GM20431 (cell line): ENCODE measurements at regions not wholly inside any gene's neighbourhood (a gene's known extent, or its start where the extent isn't known, plus 50 kb on each side); places are given as distances from the start of the nearest gene placed in this dataset.

ENCODE experiments used
- in situ Hi-C: fragments of 300-500 bp; cut with MseI, MboI; formaldehyde crosslinking; loops from one replicate; pipeline ENCODE4 v1.15.0; 2020; ENCODE audit warnings: low sequenced_read_pairs; ENCODE audit not compliant: unreplicated experiment

DNA sequence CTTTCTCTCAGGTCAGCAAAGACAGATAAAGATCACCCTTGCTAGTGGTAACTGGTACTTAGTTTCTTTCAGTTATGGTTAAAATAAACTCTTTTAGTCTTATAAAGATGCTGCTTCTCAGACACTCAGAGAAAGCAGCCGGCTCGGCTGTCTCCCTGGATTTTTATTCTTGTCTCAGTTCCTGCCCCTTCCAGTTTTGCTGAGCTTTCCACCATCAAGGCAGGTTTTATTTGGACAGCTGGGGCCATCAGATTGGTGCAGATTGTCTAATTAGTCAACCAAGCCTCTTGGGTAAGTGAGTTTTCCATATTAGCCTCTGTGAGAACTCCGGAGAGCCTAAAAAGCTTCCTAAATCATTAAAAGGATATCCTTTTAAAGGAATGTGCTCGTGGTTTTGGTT, 130.8 kb upstream of the BMP4 start:
- in situ Hi-C loops, result no loop called here

DNA sequence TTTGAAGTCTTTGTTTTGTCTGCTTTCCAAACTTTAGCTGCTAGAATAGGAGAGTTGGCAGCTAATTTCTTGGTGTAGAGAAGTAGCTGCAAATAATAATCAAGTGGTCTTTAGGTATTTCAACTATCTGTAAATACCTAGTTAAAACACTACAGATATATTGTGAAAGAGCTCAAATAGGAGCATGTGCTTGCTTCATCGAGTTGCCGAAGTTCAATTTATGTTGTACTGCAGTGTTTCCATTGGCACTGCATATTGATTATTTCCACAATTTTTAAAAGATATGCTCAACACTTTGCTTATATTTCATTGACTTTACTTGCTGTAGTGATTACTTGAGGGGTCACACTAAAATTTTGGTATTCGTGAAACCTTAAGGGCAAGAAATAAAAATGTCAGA, 131.6 kb upstream of the BMP4 start:
- in situ Hi-C loops, result no loop called here

DNA sequence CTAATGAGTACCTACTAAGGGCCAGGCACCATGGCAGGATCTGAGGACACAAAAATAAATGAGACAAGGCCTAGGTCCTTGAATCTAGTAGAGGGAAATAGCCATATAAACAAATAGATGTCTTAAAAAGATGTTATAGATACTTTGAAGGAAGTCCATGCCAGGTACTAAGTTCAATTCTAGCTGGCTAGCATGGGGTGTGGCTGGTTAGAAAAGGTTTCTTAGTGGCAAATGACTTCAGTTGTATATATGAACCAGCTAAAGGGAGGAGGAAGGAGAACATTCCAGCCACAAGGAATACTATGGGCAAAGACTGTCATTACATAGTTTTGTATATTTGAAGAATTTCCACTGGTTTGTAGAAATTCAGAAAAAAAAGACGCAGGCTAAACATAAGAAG, 133.6 kb upstream of the BMP4 start:
- in situ Hi-C loops, result no loop called here

DNA sequence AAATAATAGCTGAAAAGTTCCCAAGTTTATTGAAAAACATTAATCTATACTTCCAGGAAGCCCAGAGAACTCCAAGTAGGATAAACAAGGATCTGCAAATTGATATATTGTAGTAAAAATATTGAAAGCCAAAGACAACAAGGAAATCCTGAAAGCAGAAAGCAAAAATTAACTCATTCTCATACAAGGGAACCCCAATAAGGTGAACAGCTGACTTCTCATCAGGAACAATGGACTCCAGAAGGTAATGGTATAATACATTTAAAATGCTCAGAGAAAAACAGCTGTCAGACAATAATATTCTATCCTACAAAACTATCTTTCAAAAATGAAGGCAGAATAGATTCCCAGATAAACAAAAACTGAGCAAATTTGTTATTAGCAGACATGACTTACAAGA, 138.1 kb upstream of the BMP4 start:
- in situ Hi-C loops, result no loop called here

DNA sequence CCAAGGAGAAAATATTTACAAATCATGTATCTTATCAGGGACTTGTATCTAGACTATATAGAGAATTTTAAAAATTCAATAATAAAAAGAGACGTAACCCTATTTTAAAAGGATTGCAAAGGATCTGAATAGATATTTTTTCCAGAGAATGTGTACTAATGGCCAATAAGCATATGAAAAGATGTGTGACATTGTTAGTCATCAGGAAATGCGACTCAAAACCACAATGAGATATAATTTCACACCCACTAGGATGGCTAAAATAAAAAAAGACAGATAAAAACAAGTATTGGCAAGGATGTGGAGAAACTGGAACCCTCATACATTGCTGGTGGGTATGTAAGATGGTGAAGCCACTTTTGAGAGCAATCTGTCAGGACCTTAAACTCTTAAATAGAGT, 141.9 kb upstream of the BMP4 start:
- in situ Hi-C loops, result no loop called here

DNA sequence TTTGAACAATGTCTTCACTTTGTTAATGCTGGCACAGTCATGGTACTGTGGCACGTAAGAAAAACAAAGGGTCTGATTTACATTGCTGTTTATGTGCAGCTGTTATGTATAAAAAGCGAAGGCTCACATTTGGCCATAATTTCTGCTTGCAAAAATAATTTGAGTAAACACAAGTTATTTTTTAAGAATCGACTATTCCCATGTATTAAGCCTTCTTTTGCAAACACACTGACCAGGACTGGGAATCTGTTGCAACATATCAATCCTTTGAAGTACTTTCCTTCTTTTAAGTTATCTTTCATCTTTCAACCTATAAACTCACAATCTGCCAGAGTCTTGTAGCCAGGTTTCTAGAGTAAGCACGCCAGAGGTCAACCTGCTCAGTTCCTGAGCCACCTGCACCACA, 145.4 kb upstream of the BMP4 start:
- in situ Hi-C loops, result no loop called here

DNA sequence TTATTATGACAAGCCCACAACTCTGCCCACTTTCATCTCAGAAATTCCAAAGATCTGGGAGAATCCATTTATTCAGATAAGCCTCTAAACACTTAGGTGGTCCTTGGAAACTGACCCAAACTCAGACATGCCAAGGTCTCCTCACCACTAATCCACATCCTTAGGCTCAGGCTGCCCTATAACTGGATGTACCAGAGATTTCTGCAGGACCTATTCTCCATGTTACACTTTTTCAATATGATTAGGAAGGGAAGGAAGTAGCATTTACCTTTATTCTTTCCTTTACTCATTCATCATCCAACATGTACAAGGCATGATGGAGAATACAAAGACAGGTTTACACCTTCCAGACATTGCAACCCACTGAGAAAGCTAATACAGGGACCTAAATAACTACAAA, 145.9 kb upstream of the BMP4 start:
- in situ Hi-C loops, result no loop called here

DNA sequence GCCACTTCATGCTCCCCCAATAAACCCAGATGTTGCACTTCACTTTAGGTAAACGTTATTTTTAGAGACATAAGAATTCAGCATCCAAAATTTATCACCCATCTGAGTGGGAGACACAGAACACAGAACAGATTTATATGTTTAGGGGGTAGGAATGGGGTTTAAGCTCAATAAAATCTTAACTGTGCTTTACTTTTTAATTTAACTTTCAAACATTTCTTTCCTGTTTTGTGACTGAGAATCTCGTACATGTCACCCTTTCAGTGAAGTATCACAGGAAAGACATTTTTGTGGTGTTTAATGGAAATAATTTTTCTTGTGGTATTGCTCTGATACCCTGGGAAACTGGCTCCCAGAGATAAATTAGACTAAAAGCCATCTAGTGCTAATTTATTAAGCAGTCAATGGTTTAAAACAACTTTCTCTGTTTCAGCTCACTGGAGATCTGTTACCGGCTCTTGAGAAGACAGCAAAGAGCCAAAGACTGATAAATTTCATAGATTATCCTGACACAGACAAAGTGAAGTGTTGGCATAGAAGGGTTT, 148.0 kb upstream of the BMP4 start:
- in situ Hi-C loops, result no loop called here

DNA sequence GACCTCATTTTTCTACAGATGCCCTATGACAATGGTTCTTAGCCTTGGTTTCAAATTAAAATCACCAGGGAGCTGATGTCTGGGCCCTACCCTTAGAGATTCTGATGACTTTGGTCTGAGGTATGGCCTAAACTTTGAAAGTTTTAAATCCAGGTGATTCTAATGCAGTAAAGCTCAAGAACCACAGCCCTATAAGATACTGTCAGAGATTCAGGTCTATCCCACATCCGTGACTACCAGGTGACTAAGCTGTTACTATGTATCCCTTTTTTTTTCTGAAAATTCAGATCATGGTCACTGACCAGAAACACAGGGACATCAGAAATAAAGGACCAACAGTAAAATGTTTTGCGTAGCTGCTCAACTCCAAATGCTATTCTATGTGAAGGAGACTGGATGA, 148.8 kb upstream of the BMP4 start:
- in situ Hi-C loops, result no loop called here

DNA sequence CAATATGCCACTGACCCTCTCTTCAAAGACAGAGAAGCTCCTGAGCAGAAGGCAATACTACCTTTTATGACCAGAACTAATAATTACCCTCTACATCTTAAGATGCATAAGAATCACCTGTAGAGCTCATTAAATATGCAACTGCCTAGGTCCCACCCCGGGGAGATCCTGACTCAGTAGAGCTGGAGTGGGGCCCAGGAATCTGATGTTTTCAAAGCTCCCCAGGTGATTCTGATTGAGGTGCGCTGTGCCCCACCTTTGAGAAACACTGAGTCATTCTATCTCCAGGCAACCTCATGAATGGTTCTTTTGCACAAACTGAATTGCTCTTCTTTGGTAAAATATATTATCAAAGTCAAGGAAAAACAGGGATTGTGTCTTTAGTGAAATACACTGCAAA, 149.3 kb upstream of the BMP4 start:
- in situ Hi-C loops, result no loop called here

DNA sequence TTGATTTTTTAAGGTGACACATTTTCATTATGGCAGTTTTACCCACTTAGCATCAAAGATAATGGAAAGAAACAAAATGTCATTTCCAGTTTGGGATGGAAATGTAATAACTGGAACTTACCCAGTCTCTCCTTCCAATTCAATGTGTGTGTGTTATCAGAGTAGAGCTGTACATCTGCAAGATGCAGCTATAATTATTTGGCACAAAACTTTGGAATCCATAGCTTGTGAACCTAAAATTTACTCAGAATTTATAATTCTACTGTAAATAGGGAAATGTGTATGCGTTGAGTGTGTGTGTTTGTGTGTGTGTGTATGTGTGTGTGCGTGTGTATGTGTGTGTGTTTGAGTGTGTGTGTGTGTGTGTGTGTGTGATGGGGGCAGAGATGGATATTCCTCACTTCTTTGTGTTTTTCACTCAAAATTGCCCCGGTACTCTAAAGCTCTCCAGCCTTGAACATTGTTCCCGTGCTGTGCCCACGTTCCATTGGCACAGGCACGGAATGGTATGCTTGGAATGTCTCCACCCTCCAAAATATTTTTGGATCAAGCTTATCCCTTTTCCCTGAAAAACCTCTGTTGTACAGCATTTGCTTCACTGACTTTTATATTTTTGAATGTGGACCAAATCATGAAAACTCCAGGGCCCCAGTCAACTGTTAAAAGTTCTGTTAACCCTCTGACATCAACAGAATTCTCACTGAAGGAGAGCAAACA, 150.2 kb upstream of the BMP4 start:
- in situ Hi-C loops, result no loop called here

DNA sequence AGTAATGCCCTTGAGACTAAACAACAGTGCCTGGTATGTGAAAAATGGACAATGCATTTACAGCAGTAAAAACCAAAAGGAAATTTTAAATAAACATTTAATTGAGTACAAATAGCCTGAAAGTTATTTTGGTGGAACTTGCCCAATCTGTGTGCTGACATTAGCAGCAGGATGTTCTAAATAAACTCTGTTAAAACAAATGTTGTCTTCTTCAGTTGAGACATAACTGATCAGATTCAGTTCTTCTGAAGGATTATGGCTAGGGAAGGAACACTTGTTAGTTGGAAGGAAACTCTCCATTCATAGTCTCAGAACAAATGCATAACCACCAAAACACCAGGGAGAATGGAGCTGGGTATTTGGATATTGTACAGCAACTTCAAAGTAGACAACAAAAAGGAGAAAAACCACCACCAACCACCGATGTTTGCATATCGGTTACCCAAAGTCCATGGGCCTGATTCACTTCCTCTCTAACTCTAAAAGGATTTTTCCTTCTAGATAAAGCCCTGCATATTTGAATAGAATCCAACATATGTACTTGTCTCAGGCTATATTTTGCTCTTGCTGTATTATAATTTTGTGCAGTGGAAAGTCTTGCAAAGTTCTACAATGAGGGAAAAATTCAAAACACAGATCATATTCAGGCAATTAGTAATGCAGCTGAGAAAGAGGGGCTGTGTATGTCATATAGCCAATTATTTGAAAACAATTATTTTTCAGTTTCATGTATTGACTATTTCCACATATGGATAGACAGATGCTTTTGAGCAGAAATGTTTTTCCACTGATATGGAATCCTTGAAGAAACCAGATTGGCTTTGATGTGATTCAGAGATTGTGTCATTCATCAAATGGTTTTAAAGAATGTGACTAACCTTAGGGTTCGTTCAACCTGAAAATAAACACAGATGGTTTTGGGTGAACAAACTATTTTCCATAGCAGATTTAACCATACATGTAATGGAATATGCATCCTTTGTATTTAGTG, 152.2 kb upstream of the BMP4 start:
- in situ Hi-C loops, result no loop called here

DNA sequence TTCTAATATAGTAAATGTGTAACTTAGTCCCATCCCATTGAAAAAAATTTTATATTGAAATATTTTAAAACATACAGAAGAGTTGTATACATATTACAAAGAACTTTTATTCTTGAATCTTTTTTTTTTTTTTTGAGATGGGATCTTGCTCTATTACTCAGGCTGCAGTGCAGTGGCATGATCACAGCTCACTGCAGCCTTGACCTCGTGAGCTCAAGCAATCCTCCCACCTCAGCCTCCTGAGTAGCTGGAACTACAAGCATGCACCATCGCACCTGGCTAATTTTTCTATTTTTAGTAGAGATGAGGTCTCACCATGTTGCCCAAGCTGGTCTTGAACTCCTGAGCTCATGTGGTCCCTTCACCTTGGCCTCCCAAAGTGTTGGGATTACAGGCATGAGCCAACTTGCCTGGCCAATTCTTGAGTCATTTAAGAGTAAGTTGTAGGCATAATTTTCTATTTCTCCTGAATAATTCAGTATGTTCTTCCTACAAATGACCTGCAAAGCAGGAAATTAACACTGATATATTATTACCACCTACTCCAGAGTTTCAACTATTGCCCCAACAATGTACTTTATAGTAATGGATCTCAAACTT, 153.0 kb upstream of the BMP4 start:
- in situ Hi-C loops, result no loop called here

DNA sequence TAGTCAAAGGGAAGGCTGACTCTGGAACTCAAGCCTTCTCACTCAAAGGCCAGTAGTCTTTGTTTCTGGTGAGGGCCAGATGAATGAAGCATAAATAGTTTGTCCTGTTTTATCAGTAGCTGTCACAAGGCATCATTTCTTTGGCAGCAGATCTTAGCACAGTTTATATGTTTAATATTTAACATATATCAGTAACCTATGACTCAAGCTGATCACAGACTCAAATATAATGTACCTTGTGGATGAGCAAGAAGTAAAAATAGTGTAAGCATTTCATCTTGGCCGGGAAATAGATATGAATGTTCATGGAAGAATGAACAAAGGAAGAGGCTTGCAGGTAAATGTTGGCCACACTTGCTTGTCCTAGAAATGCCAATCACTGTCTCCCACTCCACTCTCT, 158.3 kb upstream of the BMP4 start:
- in situ Hi-C loops, result no loop called here

DNA sequence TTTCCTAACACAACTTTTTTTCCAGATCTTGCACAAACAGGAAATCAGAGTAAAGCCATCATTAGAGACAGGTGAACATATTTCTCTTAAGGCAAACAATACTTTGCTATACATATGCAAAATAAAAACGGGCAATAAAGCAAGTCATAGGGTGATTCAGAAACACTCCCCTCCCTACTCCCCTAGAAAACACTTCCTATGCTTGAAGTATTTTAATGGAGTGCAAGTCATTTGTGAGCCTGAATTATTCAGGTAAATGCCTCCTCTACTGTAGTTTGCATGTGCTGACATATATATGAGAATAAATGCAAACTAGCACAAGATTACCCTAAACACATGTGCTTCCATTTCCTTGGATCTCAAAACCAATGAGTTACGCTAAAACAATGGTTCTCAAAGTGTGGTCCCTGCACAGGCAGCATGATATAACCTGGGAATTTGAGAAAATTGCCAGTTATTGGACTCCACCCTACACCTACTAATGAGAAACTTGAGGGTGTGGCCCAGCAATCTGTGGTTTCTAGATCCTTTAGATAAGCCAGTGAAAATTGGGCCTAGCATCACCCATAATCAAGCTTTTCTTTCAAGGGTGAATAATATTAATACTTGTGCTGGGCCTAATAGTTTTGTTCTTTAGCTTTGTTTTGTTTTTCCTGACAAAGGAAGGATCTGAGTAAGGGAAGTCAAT, 159.7 kb upstream of the BMP4 start:
- in situ Hi-C loops, result no loop called here

DNA sequence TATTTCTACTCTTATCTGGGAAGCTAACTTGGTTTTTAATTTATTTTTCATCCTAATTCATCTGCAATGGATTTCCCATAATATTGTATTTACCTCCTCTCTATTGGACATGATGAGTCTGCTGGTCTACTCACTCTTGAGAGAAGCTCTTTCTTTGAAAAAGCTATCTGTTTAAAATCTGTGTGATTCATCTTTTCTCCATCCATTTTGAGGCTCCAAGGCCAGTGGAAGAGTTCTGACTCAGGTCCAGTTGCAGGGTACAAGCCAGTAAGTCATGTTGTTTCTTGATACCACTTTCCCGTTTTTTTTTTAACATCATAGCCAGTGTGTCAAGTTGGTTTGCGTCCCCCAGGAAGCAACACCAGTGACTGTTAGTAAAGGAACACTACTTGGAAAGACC, 160.3 kb upstream of the BMP4 start:
- in situ Hi-C loops, result no loop called here

DNA sequence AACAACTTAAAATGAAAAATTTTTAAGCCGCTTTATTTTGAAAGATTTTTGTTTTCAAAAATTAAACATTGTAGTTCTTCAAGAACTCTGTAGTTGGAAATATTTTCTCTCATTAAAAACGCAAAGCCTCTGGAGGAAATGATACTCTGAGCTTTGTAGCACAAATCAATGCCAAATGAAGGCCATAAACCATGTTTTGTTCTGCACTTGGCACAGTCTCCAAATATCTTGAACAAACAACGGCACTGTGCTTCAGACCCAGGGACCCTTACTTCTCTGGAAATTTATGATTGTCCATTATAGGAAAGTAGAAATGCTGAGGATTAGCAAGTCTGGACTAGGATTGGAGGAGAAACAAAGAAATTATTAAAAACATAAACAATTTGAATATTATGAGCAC, 160.8 kb upstream of the BMP4 start:
- in situ Hi-C loops, result no loop called here

DNA sequence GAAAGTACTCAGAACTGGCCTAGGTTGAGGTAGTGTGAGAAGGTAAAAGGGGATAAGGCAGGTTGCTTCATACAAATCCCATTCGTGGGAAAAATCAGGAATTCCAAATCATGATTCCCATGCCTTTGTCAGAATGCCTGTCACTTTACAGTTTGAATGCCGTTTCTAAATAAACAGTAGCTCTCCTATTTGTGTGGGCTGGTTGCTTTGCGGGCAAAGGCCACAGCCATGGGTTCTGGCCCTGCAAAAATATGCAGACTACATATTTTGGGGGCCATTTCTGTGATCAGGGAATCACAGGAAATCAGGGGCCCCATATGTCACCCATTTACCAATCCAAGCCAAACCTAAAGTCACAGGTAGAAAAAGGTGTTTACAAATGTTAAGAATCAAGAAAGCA, 161.3 kb upstream of the BMP4 start:
- in situ Hi-C loops, result no loop called here

DNA sequence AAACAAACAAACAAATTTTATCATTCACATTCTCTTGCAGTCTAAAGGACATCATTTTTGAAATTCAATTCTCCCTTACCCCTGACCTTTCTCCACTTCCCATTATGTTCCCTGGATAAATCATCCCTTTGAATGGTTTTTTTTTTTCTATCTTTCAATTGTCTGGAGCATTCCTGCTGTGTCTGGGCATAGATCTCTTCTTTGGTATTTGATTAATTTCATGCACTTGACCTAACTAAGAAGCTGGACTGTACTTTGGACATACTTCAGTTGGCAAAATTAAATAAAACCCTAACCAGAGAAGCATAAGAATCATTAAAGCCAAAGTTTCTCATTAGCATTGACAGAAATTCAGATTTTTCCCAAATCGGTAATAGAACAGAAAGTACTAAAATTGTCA, 163.6 kb upstream of the BMP4 start:
- in situ Hi-C loops, result no loop called here

DNA sequence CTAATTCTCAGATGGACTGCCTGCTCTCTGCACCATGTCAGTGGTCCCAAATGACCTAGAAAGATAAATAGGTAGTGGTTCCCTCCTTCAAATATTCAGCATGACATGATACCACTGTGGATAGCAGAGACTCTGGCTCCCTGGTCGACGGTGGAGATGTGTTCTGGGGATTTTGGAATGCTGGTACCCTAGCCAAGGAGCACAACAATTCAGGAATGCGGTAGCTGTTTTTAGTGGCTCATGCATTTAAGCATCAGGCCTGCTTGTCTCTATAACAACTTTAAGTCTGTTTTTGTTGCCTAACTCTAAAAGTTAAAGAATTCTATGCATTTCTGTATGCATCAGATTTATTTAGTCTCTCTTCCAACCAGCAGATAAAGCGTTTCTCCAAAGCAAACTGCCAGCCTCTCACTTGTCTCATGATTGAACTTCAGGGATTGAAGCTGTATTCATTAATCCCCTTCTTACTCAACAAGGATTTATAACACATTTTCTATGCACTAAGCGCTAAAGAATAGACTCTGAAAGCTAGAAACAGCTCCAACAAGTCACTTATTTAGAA, 164.9 kb upstream of the BMP4 start:
- in situ Hi-C loops, result no loop called here
